Aorta (tissue), 5 donors: ENCODE measurements at regions not wholly inside any gene's neighbourhood (a gene's known extent, or its start where the extent isn't known, plus 50 kb on each side); places are given as distances from the start of the nearest gene placed in this dataset.

ENCODE experiments used
- ATAC-seq: fragments of 200-7000 bp; cut with Tn5 transposase; one replicate; pipeline ENCODE4 v1.9.1; 2022; ENCODE audit warnings: moderate library complexity; ENCODE audit not compliant: low FRiP score
- DNase-seq, 2 donors: peaks; one replicate each; pipeline ENCODE4 v3.0.0-alpha.2; 2020
- H3K27ac ChIP-seq, 2 donors: one replicate each; pipeline ENCODE4 v1.5.1; 2013; ENCODE audit warnings: low read length in 2 of 2, mild to moderate bottlenecking in 2 of 2, moderate library complexity in 2 of 2, control low read depth in 1 of 2, inconsistent platforms in 1 of 2, low read depth in 1 of 2
- H3K27me3 ChIP-seq, 2 donors: one replicate each; pipeline ENCODE4 v1.6.1; 2013; ENCODE audit warnings: control low read depth in 1 of 2, low read length in 1 of 2, mild to moderate bottlenecking in 1 of 2, moderate library complexity in 1 of 2; ENCODE audit not compliant: insufficient read depth in 2 of 2, control insufficient read depth in 1 of 2
- H3K36me3 ChIP-seq, 2 donors: one replicate each; pipeline ENCODE4 v1.6.1; 2013; ENCODE audit warnings: control low read depth in 1 of 2, low read length in 1 of 2, mild to moderate bottlenecking in 1 of 2; ENCODE audit not compliant: insufficient read depth in 2 of 2, control insufficient read depth in 1 of 2
- H3K4me1 ChIP-seq, 2 donors: one replicate each; pipeline ENCODE4 v1.6.1; 2013; ENCODE audit warnings: low read length in 2 of 2, control low read depth in 1 of 2, mild to moderate bottlenecking in 1 of 2, moderate library complexity in 1 of 2; ENCODE audit not compliant: insufficient read depth in 2 of 2, control insufficient read depth in 1 of 2
- H3K4me3 ChIP-seq, 2 donors: one replicate each; pipeline ENCODE4 v1.5.1; 2013; ENCODE audit warnings: low read length in 2 of 2, control low read depth in 1 of 2, mild to moderate bottlenecking in 1 of 2
- H3K9me3 ChIP-seq: one replicate; pipeline ENCODE4 v1.6.1; 2013; ENCODE audit warnings: mild to moderate bottlenecking, low read length; ENCODE audit not compliant: control insufficient read depth
- WGBS, 2 donors: extraction: QIAGEN DNeasy Blood & Tissue Kit; methylation state at CpG; one replicate each; pipeline ENCODE4 v1.1.7; 2013; 5-methylcytosine and 5-hydroxymethylcytosine counted together
- intact Hi-C, 2 donors: fragments of 100-400 bp; cut with DNase I; formaldehyde crosslinking; loops; one replicate each; pipeline versions ENCODE4 v1.14.2 to v1.15.0; 2022
- donor health status: healthy with polysubstance abuse.
- donor health status: Bipolar disorder and iron deficiency.
- donor health status: DM: no; HTN: no; CAD: no.
- donor health status: DM: no; HTN: no; CAD: no.
- donor health status: DM: yes; HTN: yes; CAD: no.

- Histone ChIP-seq H3K27me3 (no peaks in the 10 kb centered on the region), H3K36me3 (no peaks in the 10 kb centered on the region), H3K4me1 (no peaks in the 10 kb centered on the region), H3K27ac (no peak overlapping the region), H3K4me3 (no peak overlapping the region), H3K9me3 (no peaks in the 10 kb centered on the region)
- ATAC-seq (no peak), DNase-seq (no peak)
- intact Hi-C loops, result no loop called here
- 82 to 83% methylated on average over 4 of the region's 4 CpGs for WGBS, 2 donors
These were observed 238.4 kb downstream of the CMPK2 start for GRCh38 chr2:6627316-6627715.

DNA sequence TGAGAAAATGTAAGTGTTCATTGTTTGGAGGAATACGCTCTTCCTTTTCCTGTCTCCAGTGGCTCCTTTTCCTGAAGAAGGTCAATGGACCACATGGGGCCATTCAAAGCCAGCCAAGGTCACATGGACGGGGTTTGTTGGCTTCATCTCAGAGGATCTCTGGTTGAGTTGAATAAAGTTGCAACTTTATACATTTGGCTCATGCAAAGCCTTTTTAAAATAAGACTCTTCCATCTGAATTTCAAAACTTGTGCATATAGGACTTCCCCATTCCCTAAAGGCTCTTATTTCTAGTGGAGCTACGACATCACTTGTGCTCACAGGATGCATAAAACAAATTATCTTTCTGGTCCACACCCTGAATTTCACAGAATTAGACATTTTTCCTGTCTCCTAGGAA is 235.5 kb downstream of the CMPK2 start:
- Histone ChIP-seq H3K36me3 (no peaks in the 10 kb centered on the region), H3K4me1 (no peaks in the 10 kb centered on the region), H3K9me3 (no peaks in the 10 kb centered on the region), H3K4me3 (no peak overlapping the region), H3K27me3 (no peaks in the 10 kb centered on the region), H3K27ac (no peak overlapping the region)
- no peak for ATAC-seq
- WGBS, 2 donors, result 79 to 83% methylated on average over 3 of the region's 3 CpGs
- intact Hi-C loops, result no loop called here
- no peak for DNase-seq

DNA sequence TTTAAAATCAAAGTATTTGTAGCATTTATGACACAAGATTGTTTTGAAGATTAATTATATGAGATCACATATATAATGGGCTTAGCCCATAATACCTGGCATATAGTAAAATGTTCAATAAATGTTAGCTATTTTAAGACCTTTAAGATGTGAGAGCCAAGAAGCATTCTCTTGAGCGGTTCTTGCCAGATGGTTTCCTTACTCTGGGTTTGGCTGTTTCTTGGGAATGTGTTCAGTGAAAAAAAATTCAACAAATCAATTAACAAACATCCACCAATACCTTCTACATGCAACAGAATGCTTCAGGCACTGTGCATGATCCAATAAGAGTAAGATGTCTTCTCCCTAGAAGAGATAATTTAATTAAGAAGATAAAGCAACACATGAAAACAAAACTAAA is 230.4 kb downstream of the CMPK2 start:
- Histone ChIP-seq H3K27me3 (no peaks in the 10 kb centered on the region), H3K4me3 (no peak overlapping the region), H3K36me3 (no peaks in the 10 kb centered on the region), H3K27ac (no peak overlapping the region), H3K9me3 (peaks cover 1% of the 10 kb centered on the region), H3K4me1 (peaks cover 0 to 2% of the 10 kb centered on the region in 2 donors)
- intact Hi-C loops, result no loop called here
- 43 to 58% methylated on average over 1 of the region's 1 CpG for WGBS, 2 donors
- DNase-seq, result no peak
- ATAC-seq, result no peak

GRCh38 chr2:6637330-6637729 is 228.4 kb downstream of the CMPK2 start:
- H3K4me1 ChIP-seq, result peaks cover 0 to 2% of the 10 kb centered on the region in 2 donors
- intact Hi-C loops, result no loop called here

DNA sequence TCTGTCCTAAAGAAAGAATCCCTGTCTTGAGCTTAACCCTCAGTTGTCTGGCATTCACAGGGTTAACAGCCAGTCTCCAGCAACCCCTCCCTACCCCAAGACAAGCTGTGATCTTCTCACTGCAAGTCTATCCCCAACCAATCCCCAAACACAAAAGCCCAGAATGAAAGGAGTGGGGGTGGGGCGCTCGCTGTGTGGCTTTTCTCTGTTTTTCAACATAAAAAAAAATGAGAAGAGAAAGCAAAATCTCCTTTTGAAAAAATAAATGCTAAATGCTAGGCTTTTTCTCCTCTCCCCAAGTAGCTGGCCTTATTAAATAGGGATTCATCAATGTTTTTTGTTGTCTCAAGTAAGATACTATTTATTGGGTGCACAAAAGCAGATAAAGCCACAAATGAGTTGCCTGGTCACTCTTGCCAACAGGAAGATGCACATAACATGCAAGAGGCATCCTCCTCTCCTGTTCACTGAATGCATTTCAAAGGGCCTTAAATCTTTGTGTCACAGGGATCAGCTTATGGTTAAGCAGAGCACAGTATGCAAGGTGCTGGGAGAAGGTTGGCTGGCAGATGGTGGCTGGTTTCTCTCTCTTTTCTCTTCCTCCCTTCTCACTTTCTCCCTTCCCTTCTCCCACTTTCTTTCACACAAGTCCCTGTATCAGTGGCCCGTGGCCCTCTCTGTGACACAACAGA is 225.6 kb downstream of the CMPK2 start:
- Histone ChIP-seq H3K4me3 (no peak overlapping the region), H3K4me1 (peaks cover 0 to 2% of the 10 kb centered on the region in 2 donors), H3K36me3 (no peaks in the 10 kb centered on the region), H3K9me3 (peaks cover 1% of the 10 kb centered on the region), H3K27me3 (no peaks in the 10 kb centered on the region), H3K27ac (no peak overlapping the region)
- ATAC-seq (no peak), DNase-seq (no peak)
- 17 to 20% methylated on average over 3 of the region's 3 CpGs for WGBS, 2 donors
- intact Hi-C loops, result no loop called here

More at GRCh38 chr2:6637330-6637729, 228.4 kb downstream of the CMPK2 start:
- no peaks in the 10 kb centered on the region for H3K27me3 ChIP-seq
- ATAC-seq (no peak), DNase-seq (no peak)
- H3K9me3 ChIP-seq, result peaks cover 1% of the 10 kb centered on the region
- no peak overlapping the region for H3K4me3 ChIP-seq
- H3K27ac ChIP-seq, result no peak overlapping the region
- 10 to 15% methylated on average over 2 of the region's 2 CpGs for WGBS, 2 donors
- H3K36me3 ChIP-seq, result no peaks in the 10 kb centered on the region

- WGBS, 2 donors, result 44 to 55% methylated on average over 1 of the region's 1 CpG
- intact Hi-C loops, result no loop called here
- peaks cover 0 to 2% of the 10 kb centered on the region in 2 donors for H3K4me1 ChIP-seq
- H3K27ac ChIP-seq, result no peak overlapping the region
- no peaks in the 10 kb centered on the region for H3K36me3 ChIP-seq
- peaks cover 1% of the 10 kb centered on the region for H3K9me3 ChIP-seq
- ATAC-seq (no peak), DNase-seq (no peak)
- H3K4me3 ChIP-seq, result no peak overlapping the region
- H3K27me3 ChIP-seq, result no peaks in the 10 kb centered on the region
These were observed 225.1 kb downstream of the CMPK2 start for GRCh38 chr2:6640621-6641015.

GRCh38 chr2:6641956-6642355 is 223.8 kb downstream of the CMPK2 start:
- H3K9me3 ChIP-seq, result peaks cover 1% of the 10 kb centered on the region
- intact Hi-C loops, result no loop called here
- H3K36me3 ChIP-seq, result no peaks in the 10 kb centered on the region
- H3K27ac ChIP-seq, result no peak overlapping the region
- H3K4me1 ChIP-seq, result peaks cover 0 to 2% of the 10 kb centered on the region in 2 donors
- DNase-seq (no peak), ATAC-seq (no peak)
- no peak overlapping the region for H3K4me3 ChIP-seq
- H3K27me3 ChIP-seq, result no peaks in the 10 kb centered on the region
- 53 to 70% methylated on average over 1 of the region's 1 CpG for WGBS, 2 donors

DNA sequence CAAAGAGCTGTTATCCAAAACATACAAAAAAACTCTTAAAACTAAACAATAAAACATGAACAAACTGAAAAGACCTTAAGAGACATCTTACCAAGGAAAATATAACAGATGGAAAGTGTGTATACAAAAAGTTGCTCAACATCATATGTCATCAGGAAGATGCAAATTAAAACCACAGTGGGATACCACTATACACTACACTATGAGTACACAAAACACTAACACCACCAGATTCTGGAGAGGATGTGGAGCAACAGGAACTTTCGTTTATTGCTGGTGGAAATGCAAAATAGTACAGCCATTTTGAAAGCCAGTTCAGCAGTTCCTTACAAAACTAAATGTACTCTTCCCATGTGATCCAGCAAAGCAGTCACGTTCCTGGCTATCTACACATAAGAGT is 221.4 kb downstream of the CMPK2 start:
- H3K4me1 ChIP-seq, result no peaks in the 10 kb centered on the region
- H3K36me3 ChIP-seq, result no peaks in the 10 kb centered on the region
- no peak overlapping the region for H3K27ac ChIP-seq
- ATAC-seq (no peak), DNase-seq (no peak)
- no peaks in the 10 kb centered on the region for H3K9me3 ChIP-seq
- intact Hi-C loops, result no loop called here
- WGBS, 2 donors, result 51 to 52% methylated on average over 2 of the region's 2 CpGs
- no peak overlapping the region for H3K4me3 ChIP-seq
- H3K27me3 ChIP-seq, result no peaks in the 10 kb centered on the region

DNA sequence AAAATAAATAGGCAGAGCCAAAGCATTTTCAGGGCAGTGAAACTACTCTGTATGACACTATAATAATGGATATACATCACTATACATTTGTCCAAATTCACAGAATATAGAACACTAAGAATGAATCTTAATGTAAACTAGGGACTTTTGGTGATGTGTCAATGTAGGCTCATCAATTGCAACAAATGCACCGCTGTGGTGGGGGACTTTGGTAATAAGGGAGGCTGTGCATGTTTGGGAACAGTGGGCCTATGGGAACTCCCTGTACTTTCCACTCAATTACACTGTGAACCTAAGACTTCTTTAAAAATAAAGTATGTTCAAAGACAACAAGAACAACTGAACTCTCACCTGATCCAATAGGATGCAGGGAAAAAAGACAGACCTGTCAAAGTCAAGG is 220.7 kb downstream of the CMPK2 start:
- Histone ChIP-seq H3K36me3 (no peaks in the 10 kb centered on the region), H3K27ac (no peak overlapping the region), H3K4me3 (no peak overlapping the region), H3K9me3 (no peaks in the 10 kb centered on the region), H3K27me3 (no peaks in the 10 kb centered on the region), H3K4me1 (no peaks in the 10 kb centered on the region)
- WGBS, 2 donors, result 93% methylated on average over 1 of the region's 1 CpG
- intact Hi-C loops, result no loop called here
- DNase-seq (no peak), ATAC-seq (no peak)
